ENCODE measurements at regions not wholly inside any gene's neighbourhood (a gene's known extent, or its start where the extent isn't known, plus 50 kb on each side); places are given as distances from the start of the nearest gene placed in this dataset.
A peak's percentile ranks its signal among the peaks of the same experiment; 100 is the strongest.

DNA sequence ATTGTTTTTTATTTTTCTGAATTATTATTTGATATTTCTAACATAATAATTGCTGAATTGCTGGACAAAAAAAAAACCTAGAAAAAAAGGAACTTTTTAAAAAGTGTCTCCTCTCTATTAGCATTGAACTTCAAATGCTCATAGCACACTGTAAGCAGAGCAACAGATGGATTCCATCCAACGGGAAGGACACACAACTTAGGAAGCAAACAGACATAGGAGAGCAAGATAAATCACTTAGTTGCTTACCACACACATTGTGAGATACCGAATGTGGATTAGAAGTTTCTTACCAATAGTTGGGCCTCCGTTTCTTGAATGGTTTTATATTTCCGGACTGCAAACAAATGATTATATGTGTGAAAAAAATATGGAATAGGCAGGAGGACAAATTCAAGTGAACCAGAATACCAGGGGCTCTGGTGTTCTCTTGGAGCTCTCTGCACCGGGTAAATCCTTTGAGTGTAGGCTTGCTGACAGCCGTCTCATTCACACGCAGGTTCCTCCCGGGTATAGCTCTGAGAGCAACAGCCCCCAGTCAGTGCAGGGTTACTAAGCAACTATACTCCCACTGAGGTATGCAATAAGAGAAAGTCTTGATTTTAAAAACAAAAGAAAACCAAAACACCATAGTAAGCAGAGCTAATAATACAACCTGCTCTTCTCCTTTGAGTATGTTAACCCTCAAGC lies 217.6 kb downstream of the TMEM167A start:
- BruUV-seq (replicated peaks): no TSS peak
- no peak for DNase-seq (ENCODE audit: low spot score)
- no peaks in the 10 kb centered on the region for H3K36me3 ChIP-seq (ENCODE audit: insufficient read depth, low read length, poor library complexity, severe bottlenecking)
- no peaks in the 10 kb centered on the region for H3K9me3 ChIP-seq (ENCODE audit: low read depth, low read length, poor library complexity, severe bottlenecking)
- peaks cover 3% of the 10 kb centered on the region for H3K27me3 ChIP-seq (replicated peaks; ENCODE audit: insufficient read depth, low read depth, low read length, poor library complexity)
- TF ChIP-seq CTCF (conservative IDR thresholded peaks at IDR 0.05; ENCODE audit: low read depth, low read length): no peak
- no peak overlapping the region for H3K4me3 ChIP-seq (ENCODE audit: low read depth, low read length, poor library complexity, severe bottlenecking)
- intact Hi-C loops (cut with micrococcal nuclease; ENCODE audit: unreplicated experiment): no loop called here
- ChIA-PET CTCF (no interaction called here), POLR2A (ENCODE audit: low non-redundant PET) (no interaction called here)
- H3K4me1 ChIP-seq (ENCODE audit: insufficient read depth, low read length, poor library complexity, severe bottlenecking): no peaks in the 10 kb centered on the region
- H3K27ac ChIP-seq (ENCODE audit: low read depth, low read length, poor library complexity, severe bottlenecking): no peak overlapping the region

- no TSS peak for BruUV-seq (replicated peaks)
Observed at GRCh38 chr5:82858151-82859025, 218.8 kb downstream of the TMEM167A start.

DNA sequence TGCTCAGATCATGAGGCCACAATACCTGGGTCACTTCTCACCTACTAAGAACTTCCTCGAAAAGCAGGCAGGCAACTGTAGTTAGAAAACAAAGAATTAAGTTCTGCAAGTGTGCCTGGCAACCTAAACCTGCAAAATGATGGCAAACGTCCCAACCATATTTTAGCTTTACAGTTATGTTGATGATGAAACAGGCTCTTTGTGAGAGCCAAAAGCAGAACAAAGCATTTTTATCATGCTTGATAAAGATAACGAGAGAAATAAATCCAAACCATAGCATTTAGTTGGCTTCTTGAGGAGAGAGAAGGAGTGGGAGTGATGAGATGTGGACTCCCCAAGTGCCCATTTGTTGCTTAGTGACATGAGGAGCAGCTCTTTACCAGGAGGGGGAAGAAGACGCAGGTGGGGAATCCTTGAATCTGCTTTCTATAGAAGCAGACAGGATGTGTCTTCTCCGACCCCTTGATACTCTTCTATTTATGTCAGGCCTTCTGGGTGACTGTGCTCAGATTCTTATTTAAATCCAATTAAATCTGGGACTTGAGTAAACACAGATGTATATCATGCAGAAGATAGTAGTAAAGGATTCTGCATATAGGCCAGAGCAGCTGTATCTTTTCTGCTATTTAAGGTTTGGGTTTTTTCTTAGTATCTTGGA lies 221.2 kb downstream of the TMEM167A start:
- Histone ChIP-seq H3K4me3 (ENCODE audit: low read depth, low read length, poor library complexity, severe bottlenecking) (no peak overlapping the region), H3K4me1 (ENCODE audit: insufficient read depth, low read length, poor library complexity, severe bottlenecking) (no peaks in the 10 kb centered on the region), H3K27ac (ENCODE audit: low read depth, low read length, poor library complexity, severe bottlenecking) (no peak overlapping the region), H3K36me3 (ENCODE audit: insufficient read depth, low read length, poor library complexity, severe bottlenecking) (no peaks in the 10 kb centered on the region), H3K27me3 (replicated peaks; ENCODE audit: insufficient read depth, low read depth, low read length, poor library complexity) (peaks cover 6% of the 10 kb centered on the region), H3K9me3 (ENCODE audit: low read depth, low read length, poor library complexity, severe bottlenecking) (no peaks in the 10 kb centered on the region)
- TF ChIP-seq EZH2 (IDR thresholded peaks at IDR 0.05; ENCODE audit: borderline replicate concordance, low read depth, low read length, poor library complexity, severe bottlenecking) (no peak), CTCF (conservative IDR thresholded peaks at IDR 0.05; ENCODE audit: low read depth, low read length) (no peak)
- DNase-seq (ENCODE audit: low spot score): peak; percentile 4
- no TSS peak for BruUV-seq (replicated peaks)
- CTCF ChIA-PET: no interaction called here
- intact Hi-C loops (cut with micrococcal nuclease; ENCODE audit: unreplicated experiment): no loop called here
- POLR2A ChIA-PET (ENCODE audit: low non-redundant PET): no interaction called here

More at GRCh38 chr5:82858151-82859025, 218.8 kb downstream of the TMEM167A start:
- H3K4me1 ChIP-seq (ENCODE audit: insufficient read depth, low read length, poor library complexity, severe bottlenecking): no peaks in the 10 kb centered on the region
- ChIA-PET CTCF (no interaction called here), POLR2A (ENCODE audit: low non-redundant PET) (no interaction called here)
- no peaks in the 10 kb centered on the region for H3K36me3 ChIP-seq (ENCODE audit: insufficient read depth, low read length, poor library complexity, severe bottlenecking)
- H3K9me3 ChIP-seq (ENCODE audit: low read depth, low read length, poor library complexity, severe bottlenecking): no peaks in the 10 kb centered on the region
- no peak overlapping the region for H3K27ac ChIP-seq (ENCODE audit: low read depth, low read length, poor library complexity, severe bottlenecking)
- no peak for DNase-seq (ENCODE audit: low spot score)
- no peak overlapping the region for H3K4me3 ChIP-seq (ENCODE audit: low read depth, low read length, poor library complexity, severe bottlenecking)
- intact Hi-C loops (cut with micrococcal nuclease; ENCODE audit: unreplicated experiment): no loop called here
- peaks cover 3% of the 10 kb centered on the region for H3K27me3 ChIP-seq (replicated peaks; ENCODE audit: insufficient read depth, low read depth, low read length, poor library complexity)
- TF ChIP-seq EZH2 (IDR thresholded peaks at IDR 0.05; ENCODE audit: borderline replicate concordance, low read depth, low read length, poor library complexity, severe bottlenecking) (no peak), CTCF (conservative IDR thresholded peaks at IDR 0.05; ENCODE audit: low read depth, low read length) (no peak)

Data from A673 (cell line).